K562 (cell line): ENCODE measurements at regions not wholly inside any gene's neighbourhood (a gene's known extent, or its start where the extent isn't known, plus 50 kb on each side); places are given as distances from the start of the nearest gene placed in this dataset.
A peak's percentile ranks its signal among the peaks of the same experiment; 100 is the strongest.
"Not testable (repeated sequence)": the region's sequence is repeated elsewhere in the genome, so short reads cannot be mapped to it uniquely, and the experiment has no call there.

Experiments
- ATAC-seq: fragments of 200-7000 bp; cut with Tn5 transposase; 3 replicates; pipeline ENCODE4 v1.9.1; 2020; ENCODE audit warnings: moderate library complexity
- BruUV-seq: library from RNA; stranded (reverse); fragments of 400-500 nt; replicated peaks from 2 replicates; lab custom pipeline; 2021; lab: Mats Ljungman, UMichigan
- CTCF ChIA-PET: fragments of 300-600 bp; formaldehyde crosslinking; extraction: SDS; loops from one replicate; lab custom pipeline; 2021; ENCODE audit warnings: low intra/inter-chr PET ratio; lab: Yijun Ruan, JAX
- POLR2A ChIA-PET: fragments of 300-600, 350-650 bp; sonication (Branson Sonifier 250); formaldehyde crosslinking; extraction: SDS; loops from one replicate; lab custom pipeline; 2021; ENCODE audit warnings: antibody characterized with exemption, inconsistent platforms; lab: Yijun Ruan, JAX
- DNase-seq, 4 experiments: peaks; one replicate each; pipeline versions ENCODE4 v3.0.0 to v3.0.0-alpha.2; 2011 to 2018; ENCODE audit warnings: low spot score in 3 of 4, mixed read lengths in 3 of 4; ENCODE audit errors: extremely low read depth in 1 of 4
- FAIRE-seq: peaks from 2 replicates; lab custom pipeline; 2011; peaks lifted over from hg19 to GRCh38; lab: Jason Lieb, UNC
- H2AFZ ChIP-seq: 2 replicates; pipeline ENCODE4 v1.6.0; 2011; ENCODE audit warnings: low read depth, low read length, control low read depth, inconsistent platforms
- H3K27ac ChIP-seq: fragments of 200-600 bp; 3 replicates; pipeline ENCODE4 v1.8.0; 2011; ENCODE audit warnings: low read depth, mild to moderate bottlenecking, control low read depth, inconsistent platforms, low read length, moderate library complexity, mixed read lengths; ENCODE audit errors: extremely low read depth
- H3K27me3 ChIP-seq, 2 experiments: fragments of 300-600 bp in 1 of 2; 2 replicates in 1 of 2; 3 replicates in 1 of 2; pipeline versions ENCODE4 v1.6.0 to v1.8.0; 2011; ENCODE audit warnings: inconsistent platforms in 2 of 2, low read length in 2 of 2, mild to moderate bottlenecking in 1 of 2, mixed read lengths in 1 of 2, moderate library complexity in 1 of 2; ENCODE audit not compliant: control insufficient read depth in 2 of 2, insufficient read depth in 2 of 2
- H3K36me3 ChIP-seq: fragments of 300-600 bp; 3 replicates; pipeline ENCODE4 v1.8.0; 2011; ENCODE audit warnings: mild to moderate bottlenecking, low read length, inconsistent platforms; ENCODE audit not compliant: control insufficient read depth, insufficient read depth
- H3K4me1 ChIP-seq, 2 experiments: fragments of 200-600 bp in 1 of 2; replicated peaks in 1 of 2; 2 replicates in 1 of 2; 3 replicates in 1 of 2; pipeline versions ENCODE4 v1.5.1 to v1.8.0; 2011; ENCODE audit warnings: inconsistent platforms in 2 of 2, low read length in 2 of 2, mild to moderate bottlenecking in 1 of 2, mixed read lengths in 1 of 2, moderate library complexity in 1 of 2; ENCODE audit not compliant: control insufficient read depth in 2 of 2, insufficient read depth in 2 of 2
- H3K4me2 ChIP-seq: 2 replicates; pipeline ENCODE4 v1.6.1; 2011; ENCODE audit warnings: low read length, control low read depth, inconsistent platforms, mixed read lengths; ENCODE audit not compliant: insufficient read depth
- H3K4me3 ChIP-seq: fragments of 200-600 bp; sonication (generic), shearing (Covaris generic); 2 replicates; pipeline ENCODE4 v1.5.1; 2016; ENCODE audit warnings: control low read depth, inconsistent platforms
- H3K79me2 ChIP-seq: fragments of 200-600 bp; 3 replicates; pipeline ENCODE4 v1.8.0; 2011; ENCODE audit warnings: low read length, inconsistent platforms; ENCODE audit not compliant: control insufficient read depth, insufficient read depth
- H3K9ac ChIP-seq, 2 experiments: 2 replicates each; pipeline versions ENCODE4 v1.6.0 to v1.6.1; 2011; ENCODE audit warnings: low read depth in 2 of 2, low read length in 2 of 2, control low read depth in 1 of 2, inconsistent platforms in 1 of 2, mild to moderate bottlenecking in 1 of 2, mixed read lengths in 1 of 2; ENCODE audit not compliant: insufficient read depth in 1 of 2
- H3K9me1 ChIP-seq: one replicate; pipeline ENCODE4 v1.6.0; 2011; ENCODE audit warnings: inconsistent platforms, mild to moderate bottlenecking, low read length, moderate library complexity; ENCODE audit not compliant: control insufficient read depth, insufficient read depth
- H3K9me3 ChIP-seq: replicated peaks from 2 replicates; pipeline ENCODE4 v1.5.1; 2011; ENCODE audit warnings: low read depth, low read length, inconsistent platforms; ENCODE audit not compliant: control insufficient read depth, insufficient read depth
- H4K20me1 ChIP-seq: replicated peaks from 2 replicates; pipeline ENCODE4 v1.6.1; 2011; ENCODE audit warnings: low read length, inconsistent platforms, mixed read lengths; ENCODE audit not compliant: control insufficient read depth, insufficient read depth
- FOSL1 ChIP-seq: fragments of 200-800 bp; sonication (Bioruptor generic); conservative IDR thresholded peaks from 2 replicates; pipeline ENCODE4 v1.6.1; 2016; ENCODE audit warnings: missing genetic modification characterization, missing compliant biosample characterization
- GATA2 ChIP-seq: sonication (generic); formaldehyde crosslinking; IDR thresholded peaks from 2 replicates; pipeline ENCODE4 v1.4.0; 2020; ENCODE audit warnings: mild to moderate bottlenecking, missing genetic modification reagents
- SRSF7 ChIP-seq: fragments of 200-400 bp; formaldehyde crosslinking; optimal IDR thresholded peaks from 2 replicates; pipeline ENCODE3; 2017; ENCODE audit warnings: mild to moderate bottlenecking, low read depth, low read length
- TEAD4 ChIP-seq, 2 experiments: sonication (generic) in 1 of 2; formaldehyde crosslinking in 1 of 2; IDR thresholded peaks; 2 replicates each; pipeline versions ENCODE4 v1.6.1 to v1.8.0; 2012 to 2022; ENCODE audit warnings: borderline replicate concordance in 1 of 2, inconsistent platforms in 1 of 2, low read length in 1 of 2, mild to moderate bottlenecking in 1 of 2, missing genetic modification reagents in 1 of 2
- VEZF1 ChIP-seq: fragments of 200-800 bp; sonication (Bioruptor generic); IDR thresholded peaks from 2 replicates; pipeline ENCODE4 v1.6.1; 2017; ENCODE audit warnings: missing genetic modification characterization, missing compliant biosample characterization
- WGBS: fragments of 100-300 bp; shearing (Covaris generic); methylation state at CpG from one replicate; pipeline ENCODE4 v1.1.6; 2016; ENCODE audit warnings: low coverage, mixed read lengths; ENCODE audit not compliant: insufficient coverage; ENCODE audit errors: missing lambda C conversion rate; 5-methylcytosine and 5-hydroxymethylcytosine counted together
- in situ Hi-C: fragments of 300-500 bp; cut with MboI; formaldehyde crosslinking; loops from 4 replicates; pipeline ENCODE4 v1.15.0; 2018; ENCODE audit warnings: inconsistent platforms, mixed read lengths
- intact Hi-C: fragments of 100-400 bp; cut with micrococcal nuclease; formaldehyde crosslinking; loops from 2 replicates; pipeline ENCODE4 v1.14.2; 2022

- peak; percentile 29; the same call in 1 of the 2 replicates for TF ChIP-seq FOSL1 (tag)
- TF ChIP-seq TEAD4 (IDR thresholded peaks at IDR 0.05; ENCODE audit: low read length) = peak; percentile 33; the same call in 1 of the 2 replicates
- TF ChIP-seq TEAD4 (CRISPR knock-in tag; IDR thresholded peaks at IDR 0.05; ENCODE audit: borderline replicate concordance) = no peak
- no peak for TF ChIP-seq SRSF7
- TF ChIP-seq GATA2 = no peak
- TF ChIP-seq VEZF1 (CRISPR knock-in tag) = peak; percentile 68; the same call in 1 of the 2 replicates
Observed at GRCh38 chr13:66074018-66074615, 1156.0 kb downstream of the PCDH9 start (continued).

- FAIRE-seq, H3K9me3 ChIP-seq, BruUV-seq: not testable (repeated sequence)
Observed at GRCh38 chr13:66072097-66072496, 1158.0 kb downstream of the PCDH9 start.

More at GRCh38 chr13:66072097-66072496, 1158.0 kb downstream of the PCDH9 start:
- H3K9ac ChIP-seq, intact Hi-C loops, H2AFZ ChIP-seq, ATAC-seq, H3K4me2 ChIP-seq, CTCF ChIA-PET, H3K27me3 ChIP-seq, H3K4me3 ChIP-seq, POLR2A ChIA-PET, H3K4me1 ChIP-seq, H3K36me3 ChIP-seq, H3K9me1 ChIP-seq, H4K20me1 ChIP-seq, H3K79me2 ChIP-seq, in situ Hi-C loops, DNase-seq: not testable (repeated sequence)
- 0 out of 3 replicates have a peak overlapping the region, but pooled peaks have one; percentile 39 for H3K27ac ChIP-seq
- WGBS = 23% methylated on average over 2 of the region's 2 CpGs
